Superior temporal gyrus (tissue), 1 donor: ENCODE measurements at regions not wholly inside any gene's neighbourhood (a gene's known extent, or its start where the extent isn't known, plus 50 kb on each side); places are given as distances from the start of the nearest gene placed in this dataset.
"Not testable (repeated sequence)": the region's sequence is repeated elsewhere in the genome, so short reads cannot be mapped to it uniquely, and the experiment has no call there.

ENCODE experiments used
- DNase-seq: peaks from one replicate; pipeline ENCODE4 v3.0.0-alpha.2; 2016; ENCODE audit errors: extremely low spot score

GRCh38 chr3:174457758-174458157, 401.4 kb upstream of the NAALADL2 start:
- DNase-seq, result no peak

GRCh38 chr3:174460831-174461230, 398.3 kb upstream of the NAALADL2 start:
- no peak for DNase-seq

GRCh38 chr3:174462916-174463315, 396.2 kb upstream of the NAALADL2 start:
- no peak for DNase-seq

- DNase-seq, result no peak
Observed at GRCh38 chr3:174465177-174465576, 394.0 kb upstream of the NAALADL2 start.

GRCh38 chr3:174466471-174467054, 392.6 kb upstream of the NAALADL2 start:
- no peak for DNase-seq

GRCh38 chr3:174477491-174477890, 381.6 kb upstream of the NAALADL2 start:
- no peak for DNase-seq

- no peak for DNase-seq
Observed at GRCh38 chr3:174480767-174481166, 378.4 kb upstream of the NAALADL2 start.

GRCh38 chr3:174482541-174482940, 376.6 kb upstream of the NAALADL2 start:
- DNase-seq, result no peak

- DNase-seq, result no peak
Observed at GRCh38 chr3:174483254-174483653, 375.9 kb upstream of the NAALADL2 start.

- not testable (repeated sequence) for DNase-seq
Observed at GRCh38 chr3:174483856-174484255, 375.3 kb upstream of the NAALADL2 start.

GRCh38 chr3:174488527-174488926, 370.6 kb upstream of the NAALADL2 start:
- no peak for DNase-seq

GRCh38 chr3:174495311-174495710, 363.8 kb upstream of the NAALADL2 start:
- no peak for DNase-seq

GRCh38 chr3:174495928-174496327, 363.2 kb upstream of the NAALADL2 start:
- no peak for DNase-seq

GRCh38 chr3:174498638-174499037, 360.5 kb upstream of the NAALADL2 start:
- DNase-seq, result no peak

GRCh38 chr3:174505266-174505665, 353.9 kb upstream of the NAALADL2 start:
- no peak for DNase-seq

GRCh38 chr3:174524203-174524602, 334.9 kb upstream of the NAALADL2 start:
- DNase-seq, result no peak

GRCh38 chr3:174529298-174529697, 329.8 kb upstream of the NAALADL2 start:
- DNase-seq, result no peak

- DNase-seq, result no peak
Observed at GRCh38 chr3:174531262-174531982, 327.7 kb upstream of the NAALADL2 start.

GRCh38 chr3:174532216-174532615, 326.9 kb upstream of the NAALADL2 start:
- DNase-seq, result no peak

GRCh38 chr3:174532776-174533175, 326.4 kb upstream of the NAALADL2 start:
- no peak for DNase-seq

GRCh38 chr3:174533286-174533685, 325.8 kb upstream of the NAALADL2 start:
- no peak for DNase-seq

- no peak for DNase-seq
Observed at GRCh38 chr3:174536319-174536718, 322.8 kb upstream of the NAALADL2 start.

GRCh38 chr3:174538151-174538550, 321.0 kb upstream of the NAALADL2 start:
- no peak for DNase-seq
